ENCODE measurements at regions not wholly inside any gene's neighbourhood (a gene's known extent, or its start where the extent isn't known, plus 50 kb on each side); places are given as distances from the start of the nearest gene placed in this dataset.

DNA sequence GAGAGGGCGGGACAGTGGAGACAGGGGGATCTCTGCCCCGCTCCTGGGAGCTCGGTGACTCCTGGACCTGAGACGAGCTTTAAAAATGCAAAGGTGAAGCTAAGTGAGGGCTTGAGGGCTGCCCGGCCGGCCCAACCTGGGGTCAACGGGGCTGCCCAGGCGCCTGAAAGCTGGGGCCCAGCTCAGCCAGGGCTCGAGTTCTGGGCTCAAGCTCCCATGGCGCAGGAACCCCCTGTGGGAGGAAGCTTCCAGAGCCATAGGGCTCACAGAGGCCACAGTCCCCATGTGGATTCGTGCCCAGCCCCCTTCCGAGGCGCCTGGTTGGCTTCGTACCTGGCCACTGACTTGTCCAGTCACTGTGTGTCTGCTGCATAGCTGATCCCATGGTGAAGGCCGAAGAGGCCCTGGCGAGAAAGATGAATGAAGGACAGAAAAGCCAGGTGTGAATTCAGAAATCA, 75.8 kb upstream of the GSE1 start:
- no peak for TF ChIP-seq POLR2AphosphoS5 (IDR thresholded peaks at IDR 0.05; ENCODE audit: low read depth, low read length)
- TF ChIP-seq, protein P1, sequence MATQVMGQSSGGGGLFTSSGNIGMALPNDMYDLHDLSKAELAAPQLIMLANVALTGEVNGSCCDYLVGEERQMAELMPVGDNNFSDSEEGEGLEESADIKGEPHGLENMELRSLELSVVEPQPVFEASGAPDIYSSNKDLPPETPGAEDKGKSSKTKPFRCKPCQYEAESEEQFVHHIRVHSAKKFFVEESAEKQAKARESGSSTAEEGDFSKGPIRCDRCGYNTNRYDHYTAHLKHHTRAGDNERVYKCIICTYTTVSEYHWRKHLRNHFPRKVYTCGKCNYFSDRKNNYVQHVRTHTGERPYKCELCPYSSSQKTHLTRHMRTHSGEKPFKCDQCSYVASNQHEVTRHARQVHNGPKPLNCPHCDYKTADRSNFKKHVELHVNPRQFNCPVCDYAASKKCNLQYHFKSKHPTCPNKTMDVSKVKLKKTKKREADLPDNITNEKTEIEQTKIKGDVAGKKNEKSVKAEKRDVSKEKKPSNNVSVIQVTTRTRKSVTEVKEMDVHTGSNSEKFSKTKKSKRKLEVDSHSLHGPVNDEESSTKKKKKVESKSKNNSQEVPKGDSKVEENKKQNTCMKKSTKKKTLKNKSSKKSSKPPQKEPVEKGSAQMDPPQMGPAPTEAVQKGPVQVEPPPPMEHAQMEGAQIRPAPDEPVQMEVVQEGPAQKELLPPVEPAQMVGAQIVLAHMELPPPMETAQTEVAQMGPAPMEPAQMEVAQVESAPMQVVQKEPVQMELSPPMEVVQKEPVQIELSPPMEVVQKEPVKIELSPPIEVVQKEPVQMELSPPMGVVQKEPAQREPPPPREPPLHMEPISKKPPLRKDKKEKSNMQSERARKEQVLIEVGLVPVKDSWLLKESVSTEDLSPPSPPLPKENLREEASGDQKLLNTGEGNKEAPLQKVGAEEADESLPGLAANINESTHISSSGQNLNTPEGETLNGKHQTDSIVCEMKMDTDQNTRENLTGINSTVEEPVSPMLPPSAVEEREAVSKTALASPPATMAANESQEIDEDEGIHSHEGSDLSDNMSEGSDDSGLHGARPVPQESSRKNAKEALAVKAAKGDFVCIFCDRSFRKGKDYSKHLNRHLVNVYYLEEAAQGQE (IDR thresholded peaks at IDR 0.05; ENCODE audit: insufficient read depth in 1 of 2, low read depth in 2 of 2, low read length in 2 of 2), result no peak
- TF ChIP-seq TAF1 (IDR thresholded peaks at IDR 0.05; ENCODE audit: borderline replicate concordance, insufficient read depth, low read length), result no peak
- no peak for TF ChIP-seq SIN3A (IDR thresholded peaks at IDR 0.05; ENCODE audit: borderline replicate concordance, insufficient read depth, low read length)
